Osteocyte (in vitro differentiated cells): ENCODE measurements at regions not wholly inside any gene's neighbourhood (a gene's known extent, or its start where the extent isn't known, plus 50 kb on each side); places are given as distances from the start of the nearest gene placed in this dataset.

ENCODE experiments used
- DNase-seq: peaks from one replicate; pipeline ENCODE4 v3.0.0; 2021; ENCODE audit warnings: mixed read lengths; ENCODE audit not compliant: unreplicated experiment; ENCODE audit errors: extremely low spot score
- H3K27ac Mint-ChIP-seq: one replicate; pipeline ENCODE4 v1.8.0; 2021; ENCODE audit warnings: mild to moderate bottlenecking, mixed read lengths; ENCODE audit not compliant: unreplicated experiment
- H3K27me3 Mint-ChIP-seq: one replicate; pipeline ENCODE4 v1.8.0; 2021; ENCODE audit warnings: mixed read lengths; ENCODE audit not compliant: unreplicated experiment
- H3K36me3 Mint-ChIP-seq: one replicate; pipeline ENCODE4 v1.8.0; 2021; ENCODE audit warnings: mixed read lengths; ENCODE audit not compliant: unreplicated experiment
- H3K4me1 Mint-ChIP-seq: one replicate; pipeline ENCODE4 v1.8.0; 2021; ENCODE audit warnings: mixed read lengths; ENCODE audit not compliant: unreplicated experiment
- H3K4me3 Mint-ChIP-seq: one replicate; pipeline ENCODE4 v1.8.0; 2021; ENCODE audit warnings: mild to moderate bottlenecking, moderate library complexity, mixed read lengths; ENCODE audit not compliant: unreplicated experiment
- H3K9me3 Mint-ChIP-seq: one replicate; pipeline ENCODE4 v1.8.0; 2021; ENCODE audit warnings: mixed read lengths; ENCODE audit not compliant: unreplicated experiment
- CTCF ChIP-seq: fragments of 200-600 bp; sonication (generic); IDR thresholded peaks from 2 replicates; pipeline ENCODE4 v1.5.0; 2021; ENCODE audit warnings: antibody characterized with exemption, mild to moderate bottlenecking, moderate library complexity

- TF ChIP-seq CTCF = no peak
- Mint-ChIP-seq H3K9me3 (no peaks in the 10 kb centered on the region), H3K4me3 (no peak overlapping the region), H3K27me3 (peaks cover 7% of the 10 kb centered on the region), H3K4me1 (peaks cover 4% of the 10 kb centered on the region), H3K27ac (no peak overlapping the region), H3K36me3 (no peaks in the 10 kb centered on the region)
- no peak for DNase-seq
These were observed 404.8 kb downstream of the TLL1 start for GRCh38 chr4:166277853-166278252.

- no peak overlapping the region for H3K27ac Mint-ChIP-seq
- H3K27me3 Mint-ChIP-seq = peaks cover 13% of the 10 kb centered on the region
- no peaks in the 10 kb centered on the region for H3K9me3 Mint-ChIP-seq
- no peak for TF ChIP-seq CTCF
- H3K36me3 Mint-ChIP-seq = no peaks in the 10 kb centered on the region
- peaks cover 4% of the 10 kb centered on the region for H3K4me1 Mint-ChIP-seq
- no peak for DNase-seq
- H3K4me3 Mint-ChIP-seq = no peak overlapping the region
These were observed 406.2 kb downstream of the TLL1 start for GRCh38 chr4:166279261-166279660.

GRCh38 chr4:166280642-166281041 is 407.6 kb downstream of the TLL1 start:
- Mint-ChIP-seq H3K27ac (no peak overlapping the region), H3K4me3 (no peak overlapping the region), H3K4me1 (peaks cover 4% of the 10 kb centered on the region), H3K36me3 (no peaks in the 10 kb centered on the region), H3K27me3 (peaks cover 16% of the 10 kb centered on the region), H3K9me3 (no peaks in the 10 kb centered on the region)
- DNase-seq = no peak
- TF ChIP-seq CTCF = no peak

- DNase-seq = no peak
- Mint-ChIP-seq H3K4me3 (no peak overlapping the region), H3K4me1 (peaks cover 4% of the 10 kb centered on the region), H3K36me3 (no peaks in the 10 kb centered on the region), H3K27ac (no peak overlapping the region), H3K27me3 (peaks cover 16% of the 10 kb centered on the region), H3K9me3 (no peaks in the 10 kb centered on the region)
- no peak for TF ChIP-seq CTCF
These were observed 409.2 kb downstream of the TLL1 start for GRCh38 chr4:166282081-166282770.

- no peaks in the 10 kb centered on the region for H3K9me3 Mint-ChIP-seq
- peaks cover 16% of the 10 kb centered on the region for H3K27me3 Mint-ChIP-seq
- no peaks in the 10 kb centered on the region for H3K4me1 Mint-ChIP-seq
- H3K36me3 Mint-ChIP-seq = no peaks in the 10 kb centered on the region
- no peak for TF ChIP-seq CTCF
- no peak for DNase-seq
- H3K27ac Mint-ChIP-seq = no peak overlapping the region
- no peak overlapping the region for H3K4me3 Mint-ChIP-seq
These were observed 411.2 kb downstream of the TLL1 start for GRCh38 chr4:166284221-166284620.
